Stimulated activated naive B cell treated with anti-CD40 and anti-IgM and Interleukin-4, amounts not matched to agents 10 μg/mL and 1 μg/mL and 100 μg/mL, for 72 hours (primary cell): ENCODE measurements at regions not wholly inside any gene's neighbourhood (a gene's known extent, or its start where the extent isn't known, plus 50 kb on each side); places are given as distances from the start of the nearest gene placed in this dataset.

ENCODE experiments used
- ATAC-seq, 2 donors: fragments of 150-1000 bp; cut with Tn5 transposase; replicated peaks; 2 replicates each; pipeline ENCODE4 v1.10.0; 2021; ENCODE audit warnings: moderate library complexity in 1 of 2
- DNase-seq: peaks from one replicate; pipeline ENCODE4 v3.0.0; 2021
- H3K27ac Mint-ChIP-seq: one replicate; pipeline ENCODE4 v1.8.0; 2022; ENCODE audit warnings: mild to moderate bottlenecking, mixed read lengths
- H3K27me3 Mint-ChIP-seq, 2 donors: one replicate each; pipeline ENCODE4 v1.8.0; 2022; ENCODE audit warnings: mixed read lengths in 2 of 2
- H3K36me3 Mint-ChIP-seq, 2 donors: one replicate each; pipeline ENCODE4 v1.8.0; 2022; ENCODE audit warnings: mixed read lengths in 2 of 2, mild to moderate bottlenecking in 1 of 2
- H3K4me1 Mint-ChIP-seq, 2 donors: one replicate each; pipeline ENCODE4 v1.8.0; 2022; ENCODE audit warnings: mixed read lengths in 2 of 2, mild to moderate bottlenecking in 1 of 2
- H3K4me3 Mint-ChIP-seq, 2 donors: one replicate each; pipeline ENCODE4 v1.8.0; 2022; ENCODE audit warnings: mild to moderate bottlenecking in 2 of 2, mixed read lengths in 2 of 2, moderate library complexity in 1 of 2
- H3K9me3 Mint-ChIP-seq, 2 donors: one replicate each; pipeline ENCODE4 v1.8.0; 2022; ENCODE audit warnings: mixed read lengths in 2 of 2, mild to moderate bottlenecking in 1 of 2

DNA sequence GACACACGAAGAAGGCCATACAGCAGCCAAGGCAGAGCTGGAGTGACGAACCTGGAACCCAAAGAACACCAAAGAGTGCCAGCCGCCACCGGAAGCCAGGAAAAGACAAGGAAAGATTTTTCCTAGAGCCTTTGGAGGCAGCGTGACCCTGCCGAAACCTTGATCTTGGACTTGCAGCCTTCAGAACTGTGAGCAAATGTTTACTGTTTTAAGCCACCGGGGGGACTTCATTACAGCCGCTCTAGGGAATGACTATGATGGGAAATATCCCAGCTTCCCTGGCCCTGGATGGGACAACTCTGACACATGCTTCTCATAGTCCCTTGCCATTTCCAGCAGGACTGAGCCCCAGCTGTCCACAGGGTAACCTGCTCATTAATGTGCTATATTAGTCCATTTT is 270.6 kb downstream of the HAPSTR1 start:
- H3K27ac Mint-ChIP-seq = no peak overlapping the region
- H3K27me3 Mint-ChIP-seq = no peaks in the 10 kb centered on the region
- H3K36me3 Mint-ChIP-seq = no peaks in the 10 kb centered on the region
- DNase-seq (no peak), ATAC-seq (no peak)
- no peak overlapping the region for H3K4me3 Mint-ChIP-seq
- H3K9me3 Mint-ChIP-seq = peaks cover 8 to 12% of the 10 kb centered on the region in 2 donors
- H3K4me1 Mint-ChIP-seq = no peaks in the 10 kb centered on the region

DNA sequence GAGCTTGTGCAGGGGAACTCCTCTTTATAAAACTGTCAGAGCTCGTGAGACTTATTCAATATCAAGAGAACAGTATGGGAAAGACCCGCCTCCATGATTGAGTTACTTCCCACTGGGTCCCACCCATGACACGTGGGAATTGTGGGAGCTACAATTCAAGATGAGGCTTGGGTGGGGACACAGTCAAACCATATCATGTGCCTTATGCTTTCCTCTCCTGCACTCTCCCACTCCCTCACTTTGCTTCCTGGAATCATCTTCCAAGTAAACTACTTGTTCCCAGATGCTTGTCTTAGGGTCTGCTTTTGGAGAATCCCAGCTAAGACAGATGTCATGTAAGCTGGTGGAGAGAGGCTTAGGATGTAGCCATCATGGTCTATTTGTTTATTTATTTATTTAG is 271.2 kb downstream of the HAPSTR1 start:
- H3K4me1 Mint-ChIP-seq = no peaks in the 10 kb centered on the region
- H3K4me3 Mint-ChIP-seq = no peak overlapping the region
- peaks cover 4 to 11% of the 10 kb centered on the region in 2 donors for H3K9me3 Mint-ChIP-seq
- ATAC-seq (no peak), DNase-seq (no peak)
- H3K36me3 Mint-ChIP-seq = no peaks in the 10 kb centered on the region
- H3K27ac Mint-ChIP-seq = no peak overlapping the region
- no peaks in the 10 kb centered on the region for H3K27me3 Mint-ChIP-seq

DNA sequence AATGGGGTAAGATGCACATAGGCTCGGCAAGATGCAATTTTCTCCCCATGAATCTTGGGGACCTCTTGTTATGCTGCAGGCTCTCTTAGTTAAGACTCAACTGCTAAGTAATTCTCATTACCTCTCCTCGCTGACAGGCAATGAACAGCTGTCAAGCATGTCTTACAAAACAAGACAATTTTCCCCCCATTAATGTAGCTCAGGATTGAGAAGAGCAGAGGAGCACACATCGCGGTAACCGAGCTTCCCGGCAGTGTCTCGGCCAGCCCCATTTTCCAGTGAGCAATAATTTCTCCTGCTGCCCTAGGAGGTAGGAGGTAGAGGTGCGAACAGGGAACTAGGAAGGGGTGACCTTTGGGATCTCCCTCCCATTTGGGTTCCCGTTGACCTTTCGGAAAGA is 272.1 kb downstream of the HAPSTR1 start:
- Mint-ChIP-seq H3K4me1 (no peaks in the 10 kb centered on the region), H3K27ac (no peak overlapping the region), H3K36me3 (no peaks in the 10 kb centered on the region), H3K9me3 (peaks cover 4 to 11% of the 10 kb centered on the region in 2 donors), H3K27me3 (no peaks in the 10 kb centered on the region), H3K4me3 (no peak overlapping the region)
- DNase-seq (no peak), ATAC-seq (no peak)

DNA sequence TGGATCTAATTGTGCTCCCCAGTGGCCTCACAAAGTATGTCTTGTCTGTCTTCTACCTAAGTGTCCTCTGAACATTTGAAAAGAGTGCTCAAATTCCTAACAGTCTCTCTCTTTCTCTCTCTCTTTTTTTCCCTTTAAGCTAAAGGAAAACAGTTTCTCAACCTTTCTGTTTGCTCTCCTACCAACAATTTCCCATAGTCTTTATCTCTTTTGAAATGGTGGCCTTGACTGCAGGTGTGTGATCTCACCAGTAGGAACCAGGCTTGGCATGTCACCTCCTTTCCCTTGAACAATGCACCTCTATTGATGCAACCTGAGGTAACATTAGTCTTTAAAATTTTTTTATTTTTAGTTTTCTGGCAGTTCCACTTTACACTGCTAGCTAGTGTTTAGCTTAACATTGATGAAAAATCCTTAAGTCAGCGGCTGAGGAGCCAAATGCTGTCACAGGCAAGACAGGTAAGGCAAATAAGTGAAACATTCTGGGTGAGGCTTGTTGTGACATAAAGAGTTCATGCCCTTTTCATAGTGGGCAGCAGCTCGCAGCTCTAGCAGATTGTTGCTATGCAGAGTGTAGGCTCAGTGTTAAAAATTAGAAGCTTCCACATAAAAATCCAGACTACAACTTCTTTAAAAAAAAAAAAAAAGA is 273.4 kb downstream of the HAPSTR1 start:
- Mint-ChIP-seq H3K27me3 (no peaks in the 10 kb centered on the region), H3K4me3 (no peak overlapping the region), H3K27ac (no peak overlapping the region), H3K36me3 (no peaks in the 10 kb centered on the region), H3K9me3 (peaks cover 4 to 9% of the 10 kb centered on the region in 2 donors), H3K4me1 (no peaks in the 10 kb centered on the region)
- DNase-seq (no peak), ATAC-seq (no peak)

DNA sequence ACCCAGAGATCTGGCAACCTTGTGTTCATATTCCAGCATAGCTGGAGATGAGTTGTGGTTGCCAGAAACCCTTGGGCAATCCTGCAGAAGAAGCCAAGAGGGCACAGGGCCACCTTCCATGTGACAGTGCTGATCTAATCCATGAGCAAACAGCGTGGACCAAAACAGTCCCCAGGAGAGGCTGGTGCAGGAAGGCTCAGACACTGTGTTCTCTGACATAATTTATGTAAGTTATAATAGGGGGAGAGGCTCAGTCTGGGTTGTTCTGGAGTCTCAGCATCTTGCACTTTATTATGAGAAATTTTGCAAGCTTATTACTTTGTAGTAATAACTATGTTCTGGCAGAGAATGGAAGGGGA is 273.9 kb downstream of the HAPSTR1 start:
- no peak overlapping the region for H3K27ac Mint-ChIP-seq
- no peak for ATAC-seq
- H3K36me3 Mint-ChIP-seq = no peaks in the 10 kb centered on the region
- no peaks in the 10 kb centered on the region for H3K4me1 Mint-ChIP-seq
- no peak overlapping the region for H3K4me3 Mint-ChIP-seq
- DNase-seq = no peak
- H3K9me3 Mint-ChIP-seq = peaks cover 4 to 9% of the 10 kb centered on the region in 2 donors
- H3K27me3 Mint-ChIP-seq = peaks cover 3 to 4% of the 10 kb centered on the region in 2 donors

DNA sequence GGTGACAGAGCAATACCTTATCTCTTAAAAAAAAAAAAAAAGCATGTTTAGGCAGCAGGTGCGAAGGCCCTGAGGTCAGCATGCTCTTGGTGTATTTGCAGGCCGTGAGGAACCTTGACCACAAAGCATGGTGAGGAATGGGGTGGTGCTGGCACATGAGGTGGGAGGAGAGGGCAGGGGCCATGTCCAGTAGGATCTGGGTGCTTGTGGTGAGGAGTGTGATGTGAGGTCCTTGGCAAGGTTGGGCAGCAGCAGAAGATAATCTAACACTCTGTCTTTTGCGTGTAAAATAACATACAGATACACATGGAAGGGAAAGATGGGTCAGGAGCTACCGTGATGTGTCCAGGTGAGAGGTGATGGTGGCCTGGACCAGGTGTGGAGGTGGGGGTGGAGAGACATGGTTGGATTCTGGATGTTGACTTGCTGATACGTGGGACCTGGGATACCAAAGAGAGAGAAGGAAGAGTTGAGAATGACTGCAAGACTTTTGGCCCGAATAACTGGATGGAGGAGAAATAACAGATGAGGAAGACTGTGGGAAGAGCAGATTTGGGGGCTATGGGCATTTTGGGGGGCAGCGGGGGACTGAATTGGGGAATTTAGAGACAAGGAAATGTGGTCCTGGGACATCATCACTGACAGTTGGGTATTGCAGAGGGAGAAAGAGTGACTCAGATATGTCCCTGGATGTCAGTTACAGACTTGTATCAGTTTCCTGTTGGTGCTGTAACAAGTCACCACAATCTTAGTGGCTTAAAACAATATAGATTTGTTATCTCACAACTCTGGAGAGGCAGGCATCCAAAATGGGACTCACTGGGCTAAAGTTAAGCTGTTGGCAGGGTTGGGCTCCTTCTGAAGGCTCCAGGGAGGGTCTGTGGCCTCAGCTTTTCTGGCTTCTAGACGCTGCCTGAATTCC is 274.9 kb downstream of the HAPSTR1 start:
- Mint-ChIP-seq H3K27me3 (peaks cover 5 to 8% of the 10 kb centered on the region in 2 donors), H3K4me3 (no peak overlapping the region), H3K9me3 (peaks cover 4 to 9% of the 10 kb centered on the region in 2 donors), H3K27ac (no peak overlapping the region), H3K36me3 (no peaks in the 10 kb centered on the region), H3K4me1 (no peaks in the 10 kb centered on the region)
- ATAC-seq (no peak), DNase-seq (no peak)

DNA sequence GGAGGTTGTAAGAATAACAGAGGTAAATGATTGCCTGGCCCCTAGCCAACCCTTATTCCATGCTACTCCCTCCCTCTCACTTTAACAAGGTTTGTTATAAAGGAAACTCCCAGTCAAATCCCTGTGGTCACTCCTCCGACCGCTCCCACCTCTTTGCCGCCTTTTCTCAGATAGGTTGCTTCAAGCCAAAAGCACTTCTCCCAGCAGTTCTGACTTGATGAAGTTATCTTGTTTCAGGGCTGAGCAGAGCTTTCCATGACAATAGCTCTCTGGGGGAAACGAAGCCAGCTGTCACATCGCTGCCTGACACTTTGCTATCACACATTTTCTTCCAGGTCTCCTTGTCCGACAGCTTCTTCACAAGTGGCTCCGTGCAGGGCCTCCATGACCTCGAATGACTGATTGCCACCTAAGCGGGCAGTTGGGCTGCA is 278.6 kb downstream of the HAPSTR1 start:
- H3K27me3 Mint-ChIP-seq = peaks cover 5 to 8% of the 10 kb centered on the region in 2 donors
- no peaks in the 10 kb centered on the region for H3K4me1 Mint-ChIP-seq
- ATAC-seq (no peak), DNase-seq (no peak)
- H3K27ac Mint-ChIP-seq = no peak overlapping the region
- H3K4me3 Mint-ChIP-seq = no peak overlapping the region
- peaks cover 0 to 7% of the 10 kb centered on the region in 2 donors for H3K9me3 Mint-ChIP-seq
- no peaks in the 10 kb centered on the region for H3K36me3 Mint-ChIP-seq

DNA sequence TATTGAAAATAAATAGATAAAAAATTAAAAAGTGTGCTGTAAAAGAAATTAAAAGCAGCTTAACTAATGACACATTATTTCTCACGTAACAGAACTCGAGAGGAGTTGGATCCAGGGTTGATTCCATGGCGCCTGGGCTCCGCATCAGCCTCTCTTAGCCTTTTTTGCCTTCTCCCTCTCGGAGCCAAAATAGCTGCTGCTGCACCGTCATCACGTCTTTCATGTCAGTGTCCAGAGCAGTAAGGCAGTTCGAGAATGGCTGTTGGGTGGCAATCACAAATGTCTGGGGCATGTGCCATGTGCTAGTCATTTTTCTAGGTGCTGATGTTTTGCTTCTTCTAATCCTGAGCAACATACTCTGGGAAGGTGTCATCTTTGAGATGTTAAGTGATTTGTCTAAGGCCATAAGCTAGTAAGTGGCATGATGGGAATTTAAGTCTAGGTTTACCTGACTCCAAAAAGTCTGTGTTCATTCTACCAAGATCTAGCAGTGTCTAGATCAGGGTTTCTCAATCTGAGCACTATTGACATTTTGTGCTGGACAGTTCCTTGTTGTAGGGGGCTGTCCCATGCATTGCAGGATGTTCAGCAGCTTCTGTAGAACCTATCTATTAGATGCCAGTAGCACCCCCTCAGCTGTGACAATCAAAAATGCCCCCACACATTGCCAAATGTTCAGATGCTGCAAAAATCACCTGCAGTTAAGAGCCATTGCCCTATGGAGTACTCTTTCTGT is 280.4 kb downstream of the HAPSTR1 start:
- Mint-ChIP-seq H3K27me3 (peaks cover 5 to 8% of the 10 kb centered on the region in 2 donors), H3K27ac (no peak overlapping the region), H3K9me3 (peaks cover 0 to 3% of the 10 kb centered on the region in 2 donors), H3K4me1 (no peaks in the 10 kb centered on the region), H3K4me3 (no peak overlapping the region), H3K36me3 (no peaks in the 10 kb centered on the region)
- ATAC-seq (no peak), DNase-seq (no peak)

DNA sequence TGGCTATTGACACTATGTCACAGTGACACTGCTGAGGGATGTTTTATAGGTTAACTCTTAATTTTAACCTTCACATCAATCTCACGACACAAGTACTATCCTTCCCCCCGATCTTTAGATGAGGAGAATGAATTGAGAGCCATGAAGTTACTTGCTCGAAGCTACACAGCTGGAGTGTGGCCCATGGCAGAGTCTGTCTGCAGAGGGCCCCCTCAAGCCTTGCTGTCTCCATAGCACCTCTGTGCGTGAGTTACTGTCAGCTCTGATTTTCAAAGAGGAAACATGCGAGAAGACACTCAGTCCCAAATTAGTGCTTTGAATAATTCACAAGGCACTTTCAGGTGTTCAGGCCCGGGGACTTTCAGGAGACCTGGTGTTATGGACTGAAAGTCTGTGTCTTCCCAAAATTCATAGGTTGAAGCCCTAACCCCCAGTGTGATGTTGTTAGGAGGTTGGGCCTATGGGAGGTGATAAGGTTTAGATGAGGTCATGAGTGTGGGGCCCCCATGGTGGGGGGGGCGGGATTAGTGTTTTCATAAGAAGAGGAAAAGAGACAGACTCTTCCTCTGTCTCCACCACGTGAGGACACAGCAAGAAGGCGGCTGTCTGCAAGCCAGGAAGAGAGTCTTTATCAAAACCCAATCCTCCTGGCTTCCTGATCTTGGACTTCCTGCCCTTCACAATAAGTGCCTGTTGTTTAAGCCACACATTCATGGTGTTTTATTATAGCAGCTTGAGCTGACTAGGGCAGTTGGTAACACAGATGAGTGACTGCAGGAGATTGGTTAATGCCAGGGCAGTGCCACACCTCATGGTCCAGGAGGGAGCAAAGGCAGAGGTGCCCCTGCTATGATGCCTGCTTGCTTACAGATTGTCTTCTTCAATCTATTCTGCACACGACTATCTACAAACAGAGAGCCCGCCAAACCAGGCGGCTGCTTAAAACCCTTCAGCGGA is 281.8 kb downstream of the HAPSTR1 start:
- Mint-ChIP-seq H3K9me3 (no peaks in the 10 kb centered on the region), H3K4me1 (no peaks in the 10 kb centered on the region), H3K36me3 (no peaks in the 10 kb centered on the region), H3K4me3 (no peak overlapping the region), H3K27ac (no peak overlapping the region), H3K27me3 (peaks cover 8 to 11% of the 10 kb centered on the region in 2 donors)
- no peak for DNase-seq
- no peak for ATAC-seq

DNA sequence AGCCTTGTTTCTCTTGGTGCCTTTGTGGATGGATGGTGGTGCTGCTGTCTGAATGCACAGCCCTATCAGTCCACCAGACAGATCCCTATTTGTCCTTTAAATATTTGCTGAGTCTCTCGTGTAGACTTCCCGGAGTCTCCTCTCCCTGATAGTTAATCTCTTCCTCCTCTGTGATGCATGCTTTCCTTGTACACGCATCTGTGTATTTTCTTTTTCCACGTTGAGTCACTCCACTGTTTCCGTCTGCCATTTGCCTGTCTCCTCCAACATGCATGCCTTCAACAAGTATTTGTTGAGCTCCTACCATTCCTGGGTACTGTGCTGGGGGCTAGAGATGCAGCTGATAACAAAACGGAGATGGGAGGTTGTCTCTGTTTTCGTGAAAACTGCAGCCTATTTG is 282.6 kb downstream of the HAPSTR1 start:
- H3K4me1 Mint-ChIP-seq = no peaks in the 10 kb centered on the region
- no peaks in the 10 kb centered on the region for H3K36me3 Mint-ChIP-seq
- DNase-seq = no peak
- no peaks in the 10 kb centered on the region for H3K9me3 Mint-ChIP-seq
- ATAC-seq = no peak
- no peak overlapping the region for H3K4me3 Mint-ChIP-seq
- H3K27me3 Mint-ChIP-seq = peaks cover 14 to 17% of the 10 kb centered on the region in 2 donors
- H3K27ac Mint-ChIP-seq = no peak overlapping the region

DNA sequence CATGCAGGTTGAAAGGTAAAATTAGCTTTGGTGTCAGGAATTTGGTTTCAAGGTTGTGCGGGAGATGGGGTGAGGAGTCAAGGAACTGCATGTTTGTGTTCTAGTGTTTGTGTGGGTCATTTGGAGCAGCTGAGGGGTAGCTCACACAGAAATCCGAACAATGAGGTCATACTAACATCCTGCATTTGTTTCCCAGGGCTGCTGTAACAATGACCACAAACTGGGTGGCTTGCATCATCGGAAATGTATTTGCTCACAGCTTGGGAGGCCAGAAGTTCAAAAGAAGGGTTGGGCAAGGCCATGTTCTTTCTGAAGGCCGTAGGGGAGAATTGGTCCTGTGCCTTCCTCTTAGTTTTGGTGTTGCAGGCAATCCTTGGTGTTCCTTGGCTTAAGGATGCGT is 287.4 kb downstream of the HAPSTR1 start:
- no peaks in the 10 kb centered on the region for H3K36me3 Mint-ChIP-seq
- H3K4me3 Mint-ChIP-seq = no peak overlapping the region
- ATAC-seq = no peak
- H3K9me3 Mint-ChIP-seq = peaks cover 0 to 3% of the 10 kb centered on the region in 2 donors
- peaks cover 8 to 16% of the 10 kb centered on the region in 2 donors for H3K27me3 Mint-ChIP-seq
- no peaks in the 10 kb centered on the region for H3K4me1 Mint-ChIP-seq
- DNase-seq = no peak
- H3K27ac Mint-ChIP-seq = no peak overlapping the region

DNA sequence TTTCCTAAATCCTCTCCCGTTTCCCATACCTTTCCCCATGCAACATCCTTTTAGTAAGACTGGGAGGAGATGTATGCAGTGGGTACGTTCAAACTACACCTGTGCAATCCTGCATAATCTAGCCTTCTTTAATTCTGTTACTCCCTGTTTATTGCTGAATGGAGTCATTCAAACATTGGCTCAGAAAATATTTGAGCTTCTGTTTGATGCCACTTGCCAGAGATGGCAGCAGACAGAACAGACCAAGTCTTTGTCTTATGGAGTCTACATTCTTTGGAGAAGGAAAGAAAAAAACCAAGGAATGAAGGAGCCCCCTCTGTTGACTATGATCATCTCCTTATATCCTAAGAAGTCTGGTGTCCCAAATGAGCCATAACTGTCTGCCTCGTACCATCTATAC is 288.8 kb downstream of the HAPSTR1 start:
- H3K9me3 Mint-ChIP-seq = peaks cover 0 to 5% of the 10 kb centered on the region in 2 donors
- H3K27me3 Mint-ChIP-seq = peaks cover 14 to 16% of the 10 kb centered on the region in 2 donors
- ATAC-seq = no peak
- H3K4me3 Mint-ChIP-seq = no peak overlapping the region
- no peaks in the 10 kb centered on the region for H3K36me3 Mint-ChIP-seq
- no peak for DNase-seq
- H3K27ac Mint-ChIP-seq = no peak overlapping the region
- no peaks in the 10 kb centered on the region for H3K4me1 Mint-ChIP-seq

DNA sequence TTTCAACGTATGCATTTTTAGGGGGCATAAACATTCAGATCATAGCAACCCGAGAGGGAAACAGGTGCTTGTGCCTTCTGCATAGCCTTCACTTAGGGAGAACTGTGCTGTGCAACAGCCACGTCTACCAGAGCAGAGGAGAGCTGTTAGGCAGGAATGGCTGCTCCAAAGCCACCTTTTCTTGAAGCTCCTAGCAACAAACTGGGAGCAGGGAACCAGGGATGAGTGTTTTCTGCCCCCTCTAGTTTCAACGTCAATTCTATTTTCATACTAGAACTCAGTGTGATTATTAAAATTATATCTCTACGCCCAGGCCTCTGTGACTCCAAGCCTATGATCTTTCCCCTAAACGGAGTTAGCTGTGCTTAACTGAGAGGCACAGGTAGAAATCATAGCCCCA is 290.0 kb downstream of the HAPSTR1 start:
- Mint-ChIP-seq H3K9me3 (peaks cover 6 to 13% of the 10 kb centered on the region in 2 donors), H3K4me1 (no peaks in the 10 kb centered on the region), H3K27ac (no peak overlapping the region), H3K27me3 (peaks cover 14 to 16% of the 10 kb centered on the region in 2 donors), H3K36me3 (no peaks in the 10 kb centered on the region), H3K4me3 (no peak overlapping the region)
- DNase-seq (no peak), ATAC-seq (no peak)

DNA sequence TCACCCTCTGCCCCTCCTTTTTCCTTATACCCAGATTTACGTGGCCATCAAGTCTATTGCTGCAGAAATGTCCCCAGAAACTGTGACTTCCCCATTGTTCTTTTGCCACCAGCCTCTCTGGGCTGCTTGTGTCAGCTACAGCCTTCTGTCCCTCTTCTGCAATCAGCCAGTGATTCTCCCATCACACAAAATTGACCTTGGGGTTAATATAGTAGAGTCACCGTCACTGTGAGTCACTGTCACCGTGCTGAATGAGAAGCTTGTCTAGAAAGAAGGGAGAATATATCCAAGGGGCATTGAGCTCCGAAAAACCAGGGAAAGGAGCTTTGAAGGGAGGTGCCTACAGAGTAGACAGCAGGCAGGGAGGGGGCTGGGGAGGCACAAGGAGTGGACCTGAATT is 290.5 kb downstream of the HAPSTR1 start:
- Mint-ChIP-seq H3K36me3 (no peaks in the 10 kb centered on the region), H3K4me3 (no peak overlapping the region), H3K27ac (no peak overlapping the region), H3K9me3 (peaks cover 6 to 13% of the 10 kb centered on the region in 2 donors), H3K27me3 (peaks cover 14 to 15% of the 10 kb centered on the region in 2 donors), H3K4me1 (no peaks in the 10 kb centered on the region)
- DNase-seq (no peak), ATAC-seq (no peak)
